ENCODE measurements at regions not wholly inside any gene's neighbourhood (a gene's known extent, or its start where the extent isn't known, plus 50 kb on each side); places are given as distances from the start of the nearest gene placed in this dataset.
A peak's percentile ranks its signal among the peaks of the same experiment; 100 is the strongest.

DNA sequence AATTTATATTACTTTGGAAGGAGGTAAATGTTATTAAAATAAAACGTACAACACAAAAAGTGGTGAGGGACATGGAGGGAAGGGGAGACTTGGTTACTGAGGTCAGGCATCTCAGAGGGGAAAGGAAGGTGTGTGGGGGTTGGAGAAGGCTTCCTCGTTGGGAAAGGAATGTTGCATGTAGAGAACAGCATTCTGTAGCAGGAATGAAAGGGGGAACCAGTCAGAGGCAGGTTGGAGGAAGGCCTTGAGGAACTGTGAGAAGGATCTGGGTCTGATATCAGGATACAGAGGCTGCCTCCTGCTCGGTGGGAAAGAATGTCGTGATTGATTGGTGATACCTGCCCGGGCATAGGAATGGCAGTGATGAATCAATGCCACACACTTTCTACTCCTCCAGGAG is 103.3 kb upstream of the ZFHX3 start:
- ATAC-seq = peak; percentile 83
- no peak overlapping the region for H3K27ac Mint-ChIP-seq
- no peak overlapping the region for H3K4me2 ChIP-seq

DNA sequence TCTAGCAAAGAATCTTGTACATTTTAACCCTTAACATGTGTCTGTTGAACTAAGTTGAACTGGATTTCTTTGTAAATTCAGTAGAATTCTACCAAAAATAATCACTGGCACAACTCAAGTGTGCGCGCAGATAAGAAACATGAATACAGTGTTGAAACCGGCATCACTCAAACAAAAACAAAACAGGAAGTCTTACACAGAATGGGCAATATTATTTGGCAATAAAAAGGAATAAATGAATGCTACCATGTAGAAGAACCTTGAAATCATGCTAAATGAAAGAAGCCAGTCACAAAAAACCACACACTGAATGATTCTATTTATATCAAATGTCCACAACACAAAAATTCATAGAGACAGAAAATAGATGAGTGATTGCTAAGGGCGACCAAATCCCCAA is 102.9 kb upstream of the ZFHX3 start:
- peaks cover 7% of the 10 kb centered on the region for H3K27me3 Mint-ChIP-seq (ENCODE audit: insufficient read depth, low read depth, poor library complexity)
- no peak overlapping the region for H3K27ac Mint-ChIP-seq
- H2AFZ ChIP-seq = no peak overlapping the region
- H3K36me3 ChIP-seq (ENCODE audit: insufficient read depth) = no peaks in the 10 kb centered on the region
- no peak overlapping the region for H3K4me3 Mint-ChIP-seq
- no peaks in the 10 kb centered on the region for H3K36me3 Mint-ChIP-seq (ENCODE audit: low read depth)
- no peaks in the 10 kb centered on the region for H3F3A ChIP-seq (replicated peaks; ENCODE audit: low read depth)
- no peaks in the 10 kb centered on the region for H3K9me3 Mint-ChIP-seq
- no peak overlapping the region for H3K4me3 ChIP-seq
- no peaks in the 10 kb centered on the region for H3K79me2 ChIP-seq (replicated peaks; ENCODE audit: insufficient read depth)
- no peak overlapping the region for H3K27ac ChIP-seq (ENCODE audit: low read depth)
- H4K20me1 ChIP-seq (replicated peaks; ENCODE audit: insufficient read depth) = no peaks in the 10 kb centered on the region
- no peaks in the 10 kb centered on the region for H3K9me2 ChIP-seq (ENCODE audit: insufficient read depth)
- ATAC-seq (no peak), DNase-seq (ENCODE audit: low spot score) (no peak)
- H3K4me2 ChIP-seq = no peak overlapping the region
- no peaks in the 10 kb centered on the region for H3K27me3 ChIP-seq (ENCODE audit: insufficient read depth)
- peaks cover 25% of the 10 kb centered on the region for H3K4me1 Mint-ChIP-seq
- H3K4me1 ChIP-seq (ENCODE audit: insufficient read depth) = peaks cover 19% of the 10 kb centered on the region
- TF ChIP-seq, protein P1, sequence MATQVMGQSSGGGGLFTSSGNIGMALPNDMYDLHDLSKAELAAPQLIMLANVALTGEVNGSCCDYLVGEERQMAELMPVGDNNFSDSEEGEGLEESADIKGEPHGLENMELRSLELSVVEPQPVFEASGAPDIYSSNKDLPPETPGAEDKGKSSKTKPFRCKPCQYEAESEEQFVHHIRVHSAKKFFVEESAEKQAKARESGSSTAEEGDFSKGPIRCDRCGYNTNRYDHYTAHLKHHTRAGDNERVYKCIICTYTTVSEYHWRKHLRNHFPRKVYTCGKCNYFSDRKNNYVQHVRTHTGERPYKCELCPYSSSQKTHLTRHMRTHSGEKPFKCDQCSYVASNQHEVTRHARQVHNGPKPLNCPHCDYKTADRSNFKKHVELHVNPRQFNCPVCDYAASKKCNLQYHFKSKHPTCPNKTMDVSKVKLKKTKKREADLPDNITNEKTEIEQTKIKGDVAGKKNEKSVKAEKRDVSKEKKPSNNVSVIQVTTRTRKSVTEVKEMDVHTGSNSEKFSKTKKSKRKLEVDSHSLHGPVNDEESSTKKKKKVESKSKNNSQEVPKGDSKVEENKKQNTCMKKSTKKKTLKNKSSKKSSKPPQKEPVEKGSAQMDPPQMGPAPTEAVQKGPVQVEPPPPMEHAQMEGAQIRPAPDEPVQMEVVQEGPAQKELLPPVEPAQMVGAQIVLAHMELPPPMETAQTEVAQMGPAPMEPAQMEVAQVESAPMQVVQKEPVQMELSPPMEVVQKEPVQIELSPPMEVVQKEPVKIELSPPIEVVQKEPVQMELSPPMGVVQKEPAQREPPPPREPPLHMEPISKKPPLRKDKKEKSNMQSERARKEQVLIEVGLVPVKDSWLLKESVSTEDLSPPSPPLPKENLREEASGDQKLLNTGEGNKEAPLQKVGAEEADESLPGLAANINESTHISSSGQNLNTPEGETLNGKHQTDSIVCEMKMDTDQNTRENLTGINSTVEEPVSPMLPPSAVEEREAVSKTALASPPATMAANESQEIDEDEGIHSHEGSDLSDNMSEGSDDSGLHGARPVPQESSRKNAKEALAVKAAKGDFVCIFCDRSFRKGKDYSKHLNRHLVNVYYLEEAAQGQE (IDR thresholded peaks at IDR 0.05; ENCODE audit: unreplicated experiment) = no peak
- TF ChIP-seq STAT1 (IDR thresholded peaks at IDR 0.05; ENCODE audit: unreplicated experiment) (no peak), CREB1 (CRISPR knock-in tag; IDR thresholded peaks at IDR 0.05; ENCODE audit: low read depth) (no peak), POLR2AphosphoS5 (IDR thresholded peaks at IDR 0.05; ENCODE audit: low read depth) (no peak), NANOG (IDR thresholded peaks at IDR 0.05; ENCODE audit: borderline replicate concordance) (no peak), ETS1 (IDR thresholded peaks at IDR 0.05) (no peak)

More for the DNA sequence above, 103.3 kb upstream of the ZFHX3 start:
- Mint-ChIP-seq H3K27me3 (ENCODE audit: insufficient read depth, low read depth, poor library complexity) (peaks cover 7% of the 10 kb centered on the region), H3K9me3 (no peaks in the 10 kb centered on the region), H3K36me3 (ENCODE audit: low read depth) (no peaks in the 10 kb centered on the region), H3K4me3 (no peak overlapping the region; the same call in 2 of the 3 replicates), H3K4me1 (peaks cover 25% of the 10 kb centered on the region)
- Histone ChIP-seq H3K9me2 (ENCODE audit: insufficient read depth) (no peaks in the 10 kb centered on the region), H3F3A (replicated peaks; ENCODE audit: low read depth) (no peaks in the 10 kb centered on the region), H2AFZ (no peak overlapping the region), H3K27ac (ENCODE audit: low read depth) (no peak overlapping the region), H3K27me3 (ENCODE audit: insufficient read depth) (no peaks in the 10 kb centered on the region), H3K4me3 (no peak overlapping the region), H3K4me1 (ENCODE audit: insufficient read depth) (peaks cover 19% of the 10 kb centered on the region), H3K36me3 (ENCODE audit: insufficient read depth) (no peaks in the 10 kb centered on the region), H4K20me1 (replicated peaks; ENCODE audit: insufficient read depth) (no peaks in the 10 kb centered on the region), H3K79me2 (replicated peaks; ENCODE audit: insufficient read depth) (no peaks in the 10 kb centered on the region)
- TF ChIP-seq, protein P2, sequence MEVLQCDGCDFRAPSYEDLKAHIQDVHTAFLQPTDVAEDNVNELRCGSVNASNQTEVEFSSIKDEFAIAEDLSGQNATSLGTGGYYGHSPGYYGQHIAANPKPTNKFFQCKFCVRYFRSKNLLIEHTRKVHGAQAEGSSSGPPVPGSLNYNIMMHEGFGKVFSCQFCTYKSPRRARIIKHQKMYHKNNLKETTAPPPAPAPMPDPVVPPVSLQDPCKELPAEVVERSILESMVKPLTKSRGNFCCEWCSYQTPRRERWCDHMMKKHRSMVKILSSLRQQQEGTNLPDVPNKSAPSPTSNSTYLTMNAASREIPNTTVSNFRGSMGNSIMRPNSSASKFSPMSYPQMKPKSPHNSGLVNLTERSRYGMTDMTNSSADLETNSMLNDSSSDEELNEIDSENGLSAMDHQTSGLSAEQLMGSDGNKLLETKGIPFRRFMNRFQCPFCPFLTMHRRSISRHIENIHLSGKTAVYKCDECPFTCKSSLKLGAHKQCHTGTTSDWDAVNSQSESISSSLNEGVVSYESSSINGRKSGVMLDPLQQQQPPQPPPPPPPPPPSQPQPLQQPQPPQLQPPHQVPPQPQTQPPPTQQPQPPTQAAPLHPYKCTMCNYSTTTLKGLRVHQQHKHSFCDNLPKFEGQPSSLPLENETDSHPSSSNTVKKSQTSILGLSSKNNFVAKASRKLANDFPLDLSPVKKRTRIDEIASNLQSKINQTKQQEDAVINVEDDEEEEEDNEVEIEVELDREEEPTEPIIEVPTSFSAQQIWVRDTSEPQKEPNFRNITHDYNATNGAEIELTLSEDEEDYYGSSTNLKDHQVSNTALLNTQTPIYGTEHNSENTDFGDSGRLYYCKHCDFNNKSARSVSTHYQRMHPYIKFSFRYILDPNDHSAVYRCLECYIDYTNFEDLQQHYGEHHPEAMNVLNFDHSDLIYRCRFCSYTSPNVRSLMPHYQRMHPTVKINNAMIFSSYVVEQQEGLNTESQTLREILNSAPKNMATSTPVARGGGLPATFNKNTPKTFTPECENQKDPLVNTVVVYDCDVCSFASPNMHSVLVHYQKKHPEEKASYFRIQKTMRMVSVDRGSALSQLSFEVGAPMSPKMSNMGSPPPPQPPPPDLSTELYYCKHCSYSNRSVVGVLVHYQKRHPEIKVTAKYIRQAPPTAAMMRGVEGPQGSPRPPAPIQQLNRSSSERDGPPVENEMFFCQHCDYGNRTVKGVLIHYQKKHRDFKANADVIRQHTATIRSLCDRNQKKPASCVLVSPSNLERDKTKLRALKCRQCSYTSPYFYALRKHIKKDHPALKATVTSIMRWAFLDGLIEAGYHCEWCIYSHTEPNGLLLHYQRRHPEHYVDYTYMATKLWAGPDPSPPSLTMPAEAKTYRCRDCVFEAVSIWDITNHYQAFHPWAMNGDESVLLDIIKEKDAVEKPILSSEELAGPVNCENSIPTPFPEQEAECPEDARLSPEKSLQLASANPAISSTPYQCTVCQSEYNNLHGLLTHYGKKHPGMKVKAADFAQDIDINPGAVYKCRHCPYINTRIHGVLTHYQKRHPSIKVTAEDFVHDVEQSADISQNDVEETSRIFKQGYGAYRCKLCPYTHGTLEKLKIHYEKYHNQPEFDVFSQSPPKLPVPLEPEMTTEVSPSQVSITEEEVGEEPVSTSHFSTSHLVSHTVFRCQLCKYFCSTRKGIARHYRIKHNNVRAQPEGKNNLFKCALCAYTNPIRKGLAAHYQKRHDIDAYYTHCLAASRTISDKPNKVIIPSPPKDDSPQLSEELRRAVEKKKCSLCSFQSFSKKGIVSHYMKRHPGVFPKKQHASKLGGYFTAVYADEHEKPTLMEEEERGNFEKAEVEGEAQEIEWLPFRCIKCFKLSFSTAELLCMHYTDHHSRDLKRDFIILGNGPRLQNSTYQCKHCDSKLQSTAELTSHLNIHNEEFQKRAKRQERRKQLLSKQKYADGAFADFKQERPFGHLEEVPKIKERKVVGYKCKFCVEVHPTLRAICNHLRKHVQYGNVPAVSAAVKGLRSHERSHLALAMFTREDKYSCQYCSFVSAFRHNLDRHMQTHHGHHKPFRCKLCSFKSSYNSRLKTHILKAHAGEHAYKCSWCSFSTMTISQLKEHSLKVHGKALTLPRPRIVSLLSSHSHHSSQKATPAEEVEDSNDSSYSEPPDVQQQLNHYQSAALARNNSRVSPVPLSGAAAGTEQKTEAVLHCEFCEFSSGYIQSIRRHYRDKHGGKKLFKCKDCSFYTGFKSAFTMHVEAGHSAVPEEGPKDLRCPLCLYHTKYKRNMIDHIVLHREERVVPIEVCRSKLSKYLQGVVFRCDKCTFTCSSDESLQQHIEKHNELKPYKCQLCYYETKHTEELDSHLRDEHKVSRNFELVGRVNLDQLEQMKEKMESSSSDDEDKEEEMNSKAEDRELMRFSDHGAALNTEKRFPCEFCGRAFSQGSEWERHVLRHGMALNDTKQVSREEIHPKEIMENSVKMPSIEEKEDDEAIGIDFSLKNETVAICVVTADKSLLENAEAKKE (CRISPR knock-in tag; IDR thresholded peaks at IDR 0.05) = peak; percentile 97
- TF ChIP-seq JUNB (IDR thresholded peaks at IDR 0.05; ENCODE audit: unreplicated experiment) = no peak
- peak; percentile 58 for DNase-seq (ENCODE audit: low spot score)
